ENCODE measurements at regions not wholly inside any gene's neighbourhood (a gene's known extent, or its start where the extent isn't known, plus 50 kb on each side); places are given as distances from the start of the nearest gene placed in this dataset.

GRCh38 chr4:185881430-185881829 is 69.4 kb upstream of the SORBS2 start:
- DNase-seq, result no peak
- no peaks in the 10 kb centered on the region for H3K4me1 ChIP-seq
- no peak overlapping the region for H3K27ac ChIP-seq
- no peaks in the 10 kb centered on the region for H3K36me3 ChIP-seq
- WGBS, 2 donors, result 79 to 88% methylated on average over 3 of the region's 3 CpGs
- no peaks in the 10 kb centered on the region for H3K27me3 ChIP-seq
- TF ChIP-seq, protein P1, sequence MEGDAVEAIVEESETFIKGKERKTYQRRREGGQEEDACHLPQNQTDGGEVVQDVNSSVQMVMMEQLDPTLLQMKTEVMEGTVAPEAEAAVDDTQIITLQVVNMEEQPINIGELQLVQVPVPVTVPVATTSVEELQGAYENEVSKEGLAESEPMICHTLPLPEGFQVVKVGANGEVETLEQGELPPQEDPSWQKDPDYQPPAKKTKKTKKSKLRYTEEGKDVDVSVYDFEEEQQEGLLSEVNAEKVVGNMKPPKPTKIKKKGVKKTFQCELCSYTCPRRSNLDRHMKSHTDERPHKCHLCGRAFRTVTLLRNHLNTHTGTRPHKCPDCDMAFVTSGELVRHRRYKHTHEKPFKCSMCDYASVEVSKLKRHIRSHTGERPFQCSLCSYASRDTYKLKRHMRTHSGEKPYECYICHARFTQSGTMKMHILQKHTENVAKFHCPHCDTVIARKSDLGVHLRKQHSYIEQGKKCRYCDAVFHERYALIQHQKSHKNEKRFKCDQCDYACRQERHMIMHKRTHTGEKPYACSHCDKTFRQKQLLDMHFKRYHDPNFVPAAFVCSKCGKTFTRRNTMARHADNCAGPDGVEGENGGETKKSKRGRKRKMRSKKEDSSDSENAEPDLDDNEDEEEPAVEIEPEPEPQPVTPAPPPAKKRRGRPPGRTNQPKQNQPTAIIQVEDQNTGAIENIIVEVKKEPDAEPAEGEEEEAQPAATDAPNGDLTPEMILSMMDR (IDR thresholded peaks at IDR 0.05), result no peak
- TF ChIP-seq EP300 (IDR thresholded peaks at IDR 0.05), result no peak
- TF ChIP-seq POLR2A (IDR thresholded peaks at IDR 0.05), result no peak
- TF ChIP-seq POLR2AphosphoS5 (IDR thresholded peaks at IDR 0.05), result no peak
- intact Hi-C loops (cut with DNase I), result no loop called here
- peaks cover 0 to 3% (median 0%) of the 10 kb centered on the region in 4 donors for H3K9me3 ChIP-seq
- H3K4me3 ChIP-seq, result no peak overlapping the region

DNA sequence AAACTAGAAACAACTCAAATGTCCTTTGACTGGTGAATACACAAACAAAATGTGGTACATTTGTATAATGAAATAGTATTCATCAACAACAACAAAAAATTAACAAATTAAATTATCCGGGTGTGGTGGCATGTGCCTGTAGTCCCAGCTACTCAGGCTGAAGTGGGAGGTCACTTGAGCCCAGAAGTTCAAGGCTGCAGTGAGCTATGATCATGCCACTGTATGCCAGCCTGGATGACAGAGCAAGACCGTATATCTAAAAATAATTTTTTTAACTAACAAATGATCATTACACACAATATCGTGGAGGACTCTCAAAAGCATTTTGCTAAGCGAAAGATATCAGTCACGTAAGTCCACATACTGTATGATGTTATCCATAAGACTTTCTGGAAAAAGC is 71.6 kb upstream of the SORBS2 start:
- peaks cover 0 to 4% (median 2%) of the 10 kb centered on the region in 4 donors for H3K9me3 ChIP-seq
- DNase-seq, result no peak
- no peaks in the 10 kb centered on the region for H3K4me1 ChIP-seq
- H3K36me3 ChIP-seq, result no peaks in the 10 kb centered on the region
- no peak overlapping the region for H3K4me3 ChIP-seq
- no peak overlapping the region for H3K27ac ChIP-seq
- no peaks in the 10 kb centered on the region for H3K27me3 ChIP-seq
- TF ChIP-seq EP300 (IDR thresholded peaks at IDR 0.05), result no peak
- TF ChIP-seq, protein P1 (IDR thresholded peaks at IDR 0.05), result no peak
- TF ChIP-seq POLR2AphosphoS5 (IDR thresholded peaks at IDR 0.05), result no peak
- no peak for TF ChIP-seq POLR2A (IDR thresholded peaks at IDR 0.05)
- 43 to 87% methylated on average over 5 of the region's 5 CpGs for WGBS, 2 donors
- intact Hi-C loops (cut with DNase I), result no loop called here

DNA sequence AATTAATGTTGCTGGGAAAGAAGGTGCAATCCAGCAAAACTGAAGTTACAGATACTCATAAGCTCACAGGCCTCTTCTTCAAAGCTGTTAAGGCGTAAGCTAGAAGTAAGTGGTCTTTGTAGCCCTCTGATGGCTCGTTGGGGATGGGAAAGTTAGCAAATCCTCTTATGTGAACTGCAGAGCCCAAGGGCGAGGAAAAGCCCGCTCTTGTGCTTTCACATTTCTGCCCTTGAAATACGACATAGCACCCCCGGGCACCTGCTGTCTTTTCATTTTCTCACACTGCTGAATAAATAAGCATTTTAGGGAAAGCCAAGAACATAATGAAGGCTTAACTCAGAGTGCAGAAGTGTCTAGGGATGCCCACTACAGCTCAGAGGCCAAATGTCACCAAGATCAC is 73.1 kb upstream of the SORBS2 start:
- TF ChIP-seq EP300 (IDR thresholded peaks at IDR 0.05) (no peak), POLR2A (IDR thresholded peaks at IDR 0.05) (no peak), POLR2AphosphoS5 (IDR thresholded peaks at IDR 0.05) (no peak)
- TF ChIP-seq, protein P1 (IDR thresholded peaks at IDR 0.05), result no peak
- Histone ChIP-seq H3K27me3 (no peaks in the 10 kb centered on the region), H3K4me3 (no peak overlapping the region), H3K36me3 (no peaks in the 10 kb centered on the region), H3K9me3 (peaks cover 0 to 5% (median 2%) of the 10 kb centered on the region in 4 donors), H3K27ac (no peak overlapping the region), H3K4me1 (no peaks in the 10 kb centered on the region)
- 84 to 92% methylated on average over 6 of the region's 6 CpGs for WGBS, 2 donors
- DNase-seq, result no peak
- intact Hi-C loops (cut with DNase I), result no loop called here

DNA sequence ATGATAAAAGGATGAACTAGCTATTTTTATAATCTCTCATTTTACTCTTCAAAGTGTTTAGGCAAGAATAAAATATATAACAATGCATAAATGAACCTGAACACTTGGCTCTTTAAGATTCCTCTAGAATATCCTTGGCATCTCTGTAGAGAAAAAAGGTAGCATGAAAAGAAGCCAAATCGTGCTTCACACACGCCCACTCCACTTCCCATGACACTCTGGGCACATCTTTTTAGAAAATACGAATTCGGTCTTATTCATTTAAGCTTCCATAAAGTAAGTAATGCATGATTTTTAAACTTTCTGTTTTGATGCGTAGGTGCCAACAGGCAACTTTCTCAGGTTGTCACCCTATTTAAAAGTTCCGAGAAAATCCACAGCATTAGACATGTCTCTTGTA is 73.6 kb upstream of the SORBS2 start:
- Histone ChIP-seq H3K4me3 (no peak overlapping the region), H3K27ac (no peak overlapping the region), H3K36me3 (no peaks in the 10 kb centered on the region), H3K4me1 (no peaks in the 10 kb centered on the region), H3K27me3 (no peaks in the 10 kb centered on the region), H3K9me3 (peaks cover 0 to 5% (median 2%) of the 10 kb centered on the region in 4 donors)
- TF ChIP-seq POLR2AphosphoS5 (IDR thresholded peaks at IDR 0.05) (no peak), POLR2A (IDR thresholded peaks at IDR 0.05) (no peak), EP300 (IDR thresholded peaks at IDR 0.05) (no peak)
- TF ChIP-seq, protein P1 (IDR thresholded peaks at IDR 0.05), result no peak
- intact Hi-C loops (cut with DNase I), result no loop called here
- no peak for DNase-seq
- WGBS, 2 donors, result 78 to 92% methylated on average over 6 of the region's 6 CpGs

DNA sequence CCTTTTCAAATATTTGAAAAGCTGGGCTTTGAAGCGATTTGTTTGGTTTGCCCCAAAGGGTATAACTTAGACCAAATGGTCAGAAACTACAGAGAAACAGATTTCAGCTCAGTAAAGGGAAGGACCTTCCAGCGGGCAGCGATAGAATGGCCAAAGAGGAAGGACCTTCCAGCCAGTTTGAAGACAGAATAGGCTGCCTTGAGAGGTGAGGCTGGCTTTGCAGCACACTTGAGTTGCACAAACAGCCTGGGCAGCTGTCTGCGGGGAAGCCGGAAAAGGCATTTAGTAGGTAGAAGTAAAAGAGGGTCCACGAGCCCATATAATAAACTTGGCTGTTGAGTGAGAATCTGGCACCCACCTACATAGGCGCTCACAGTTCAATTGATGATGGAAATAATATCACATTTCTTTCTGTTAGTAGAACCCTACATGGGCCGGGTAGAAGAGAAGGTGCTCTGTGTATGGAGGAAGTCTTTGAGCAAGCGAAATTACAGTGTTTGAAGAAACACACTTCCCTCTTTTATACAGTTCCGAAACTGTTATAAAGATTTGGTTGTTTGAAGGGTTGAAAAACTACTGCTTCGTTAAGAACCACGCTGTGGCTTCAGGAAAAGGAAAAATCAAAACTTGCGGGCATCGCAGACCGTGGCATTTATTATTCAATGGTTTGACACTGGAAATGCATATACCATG is 75.0 kb upstream of the SORBS2 start:
- DNase-seq, result no peak
- Histone ChIP-seq H3K9me3 (peaks cover 0 to 5% (median under 1%) of the 10 kb centered on the region in 4 donors), H3K27me3 (no peaks in the 10 kb centered on the region), H3K4me1 (no peaks in the 10 kb centered on the region), H3K4me3 (no peak overlapping the region), H3K27ac (no peak overlapping the region), H3K36me3 (no peaks in the 10 kb centered on the region)
- TF ChIP-seq POLR2AphosphoS5 (IDR thresholded peaks at IDR 0.05) (no peak), POLR2A (IDR thresholded peaks at IDR 0.05) (no peak), EP300 (IDR thresholded peaks at IDR 0.05) (no peak)
- TF ChIP-seq, protein P1 (IDR thresholded peaks at IDR 0.05), result no peak
- intact Hi-C loops (cut with DNase I), result no loop called here
- 43 to 57% methylated on average over 15 of the region's 15 CpGs for WGBS, 2 donors
